ENCODE measurements at regions not wholly inside any gene's neighbourhood (a gene's known extent, or its start where the extent isn't known, plus 50 kb on each side); places are given as distances from the start of the nearest gene placed in this dataset.
"Not testable (repeated sequence)": the region's sequence is repeated elsewhere in the genome, so short reads cannot be mapped to it uniquely, and the experiment has no call there.

DNA sequence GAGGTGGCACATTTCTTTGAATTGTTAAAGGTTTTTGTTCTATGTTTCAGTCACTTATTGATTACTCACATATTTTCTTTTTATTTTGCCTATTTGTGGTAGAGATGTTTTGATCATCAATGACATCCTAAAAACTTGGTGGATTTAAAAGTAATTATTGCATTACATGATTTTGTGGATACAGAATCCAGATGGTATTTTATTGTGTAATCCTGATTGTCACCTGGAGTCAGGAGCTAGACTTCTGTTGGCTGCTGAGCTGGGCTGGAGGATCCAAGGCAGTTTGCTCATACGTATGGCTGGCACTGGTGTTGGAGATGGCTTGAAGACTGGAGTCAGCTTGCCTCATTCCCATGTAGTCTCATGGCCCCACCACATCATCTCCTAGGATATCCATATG lies 1009.6 kb upstream of the PCDH7 start:
- no peak for DNase-seq

DNA sequence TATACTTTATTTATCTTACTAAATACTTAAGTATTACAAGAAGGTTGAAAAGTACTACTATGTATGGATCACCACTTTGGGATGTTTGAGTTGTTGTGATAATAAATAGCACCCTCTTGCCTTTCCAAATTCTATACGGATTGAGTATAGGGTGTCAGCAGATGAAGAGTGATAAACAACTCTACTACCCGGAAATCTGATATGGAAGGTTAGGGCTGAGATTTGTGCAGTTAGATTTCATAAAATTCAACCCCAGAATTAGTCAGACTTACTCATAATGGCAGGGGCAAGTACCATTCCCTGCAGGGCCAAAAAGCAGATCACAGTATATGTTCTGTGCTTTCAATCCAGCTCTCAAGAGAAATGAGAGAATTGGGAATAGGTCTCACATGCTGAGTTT lies 1008.9 kb upstream of the PCDH7 start:
- no peak for DNase-seq

- DNase-seq: peak; percentile 23
These were observed 1002.7 kb upstream of the PCDH7 start for GRCh38 chr4:29717287-29718057.

GRCh38 chr4:29718136-29718535 lies 1002.0 kb upstream of the PCDH7 start:
- no peak for DNase-seq

GRCh38 chr4:29722253-29722652 lies 997.9 kb upstream of the PCDH7 start:
- DNase-seq: no peak

DNA sequence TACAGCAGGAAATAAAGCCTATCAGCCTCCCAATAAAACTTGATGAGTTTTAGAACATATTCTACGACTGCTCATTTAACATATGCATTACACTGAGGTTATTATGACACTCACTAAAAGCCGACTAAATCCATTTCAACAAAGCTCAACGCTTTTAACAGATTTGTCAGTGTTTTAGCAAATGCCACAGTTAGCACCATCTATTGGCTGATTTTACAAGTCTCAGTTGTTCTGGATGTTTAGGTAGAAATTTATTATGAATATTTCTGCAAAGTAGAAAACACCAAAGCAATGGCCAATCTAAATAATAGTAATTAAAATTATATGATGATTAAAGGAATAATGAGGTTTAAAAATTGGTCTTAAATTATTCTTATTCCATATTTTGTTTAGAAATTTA lies 993.2 kb upstream of the PCDH7 start:
- peak; percentile 5 for DNase-seq

DNA sequence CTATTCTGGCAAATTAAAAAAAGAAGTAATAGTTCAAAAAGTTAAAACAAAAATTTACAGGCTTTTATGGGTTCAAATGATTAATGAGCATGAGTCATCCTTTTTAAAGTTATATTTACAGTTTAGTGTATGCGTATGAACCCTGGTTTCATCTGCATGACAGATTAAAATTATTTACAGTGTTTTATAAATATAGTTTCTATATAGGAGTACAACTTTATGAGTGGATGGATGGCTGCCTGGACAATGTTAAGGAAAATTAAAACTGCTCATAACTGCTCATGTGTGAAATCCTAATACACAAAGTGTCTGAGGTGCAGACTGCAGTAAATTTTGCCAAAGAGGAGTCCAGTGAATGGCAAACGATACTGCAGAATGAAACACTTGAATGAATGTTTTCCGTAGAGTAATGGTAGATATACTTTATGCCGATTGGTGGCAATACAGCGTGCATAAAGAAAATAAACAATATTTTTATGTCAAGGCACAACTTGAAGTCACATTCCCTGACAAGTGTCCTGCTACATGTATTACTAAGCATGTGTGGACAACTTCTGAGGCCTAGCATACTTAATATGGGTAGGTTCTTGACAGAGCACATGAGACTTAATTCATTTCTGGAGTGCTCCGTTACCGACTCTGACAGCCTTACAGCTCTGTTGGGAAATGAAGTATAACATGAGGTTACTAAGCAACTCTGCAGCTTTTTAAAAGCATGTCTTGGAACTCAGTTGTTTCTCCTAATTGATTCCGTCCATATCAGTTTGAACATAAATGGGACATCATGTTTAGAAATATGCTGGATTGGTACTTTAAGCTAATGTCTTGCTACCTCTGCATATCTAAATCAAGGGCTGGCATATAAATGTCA lies 985.6 kb upstream of the PCDH7 start:
- no peak for DNase-seq

DNA sequence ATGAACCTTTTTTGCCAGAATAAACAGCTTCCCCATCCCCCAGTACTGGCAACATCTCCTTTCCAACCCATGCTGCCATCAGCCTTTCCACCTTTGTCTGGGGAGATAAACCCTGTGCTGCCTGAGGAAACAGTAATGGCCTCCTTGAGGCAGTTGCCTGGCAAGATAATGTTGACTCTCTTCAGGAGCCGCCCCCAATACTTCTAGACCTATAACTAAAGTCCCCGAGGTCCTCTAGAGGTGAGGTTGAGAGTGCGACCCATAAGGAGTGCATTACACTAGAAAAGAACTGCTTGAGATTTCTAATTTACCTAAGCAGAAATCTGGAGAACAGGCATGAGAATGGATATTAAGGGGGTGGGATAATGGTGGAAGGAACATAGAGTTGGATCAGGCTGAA lies 963.2 kb upstream of the PCDH7 start:
- DNase-seq: peak; percentile 19

DNA sequence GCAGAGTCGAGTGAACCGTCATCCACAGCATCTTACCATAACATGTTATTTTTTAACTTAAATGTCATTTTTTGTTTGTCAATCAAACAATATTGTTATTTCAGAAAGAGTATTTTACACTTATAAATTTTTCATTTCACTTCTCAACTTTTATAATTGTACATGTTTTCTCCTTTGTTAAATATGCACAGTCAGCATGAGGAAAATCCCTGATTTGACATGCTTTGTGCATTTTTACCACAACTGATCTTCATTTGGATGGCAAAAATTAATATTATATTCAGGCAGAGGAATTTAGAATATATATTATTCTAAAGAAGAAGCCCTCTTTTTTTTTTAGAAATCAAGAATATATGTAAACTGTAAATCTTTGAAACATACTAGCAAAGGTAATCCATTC lies 958.0 kb upstream of the PCDH7 start:
- no peak for DNase-seq

GRCh38 chr4:29770627-29771026 lies 949.5 kb upstream of the PCDH7 start:
- DNase-seq: no peak

- not testable (repeated sequence) for DNase-seq
These were observed 932.0 kb upstream of the PCDH7 start for GRCh38 chr4:29788123-29788522.

- peak; percentile 72 for DNase-seq
These were observed 914.9 kb upstream of the PCDH7 start for GRCh38 chr4:29805245-29805644.

GRCh38 chr4:29805916-29806480 lies 914.2 kb upstream of the PCDH7 start:
- no peak for DNase-seq

GRCh38 chr4:29817961-29818360 lies 902.2 kb upstream of the PCDH7 start:
- DNase-seq: no peak

DNA sequence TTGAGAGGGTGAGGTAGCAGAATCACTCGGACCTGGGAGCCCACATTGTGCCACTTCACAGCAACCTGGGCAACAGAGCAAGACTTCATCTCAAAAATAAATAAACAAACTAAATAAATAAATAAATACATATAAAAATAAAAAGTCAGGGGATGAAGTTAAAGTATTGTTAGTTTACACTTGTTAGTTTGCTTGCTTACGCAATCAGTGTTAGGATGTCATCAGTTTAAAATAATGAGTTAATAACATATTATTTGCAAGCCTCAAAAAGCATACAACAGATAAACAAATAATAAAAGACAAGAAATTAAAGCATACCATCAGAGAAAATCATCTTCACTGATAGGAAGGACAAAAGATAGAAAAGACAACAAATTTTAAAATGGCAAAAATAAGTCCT lies 891.1 kb upstream of the PCDH7 start:
- no peak for DNase-seq

- no peak for DNase-seq
These were observed 867.6 kb upstream of the PCDH7 start for GRCh38 chr4:29852537-29852936.

GRCh38 chr4:29853833-29854232 lies 866.3 kb upstream of the PCDH7 start:
- no peak for DNase-seq

GRCh38 chr4:29861307-29861706 lies 858.9 kb upstream of the PCDH7 start:
- DNase-seq: peak; percentile 46

DNA sequence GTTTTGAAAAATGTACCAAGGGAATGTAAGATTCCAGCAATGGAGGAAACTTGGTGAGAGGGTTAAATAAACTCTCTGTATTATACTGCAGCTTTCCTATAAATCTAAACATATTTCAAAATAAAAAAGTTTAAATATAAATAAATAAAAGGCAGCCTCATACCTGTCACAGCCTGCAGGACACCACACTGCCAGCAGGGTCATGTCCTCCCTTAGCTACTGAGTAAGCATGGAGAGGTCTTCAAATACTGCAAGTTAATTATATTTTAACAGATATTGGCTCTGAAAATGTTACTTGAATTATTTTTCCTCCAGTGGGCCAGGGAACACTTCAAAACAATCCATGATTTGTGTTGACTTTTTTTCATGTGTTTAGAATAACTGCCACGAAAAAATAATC lies 852.8 kb upstream of the PCDH7 start:
- no peak for DNase-seq

DNA sequence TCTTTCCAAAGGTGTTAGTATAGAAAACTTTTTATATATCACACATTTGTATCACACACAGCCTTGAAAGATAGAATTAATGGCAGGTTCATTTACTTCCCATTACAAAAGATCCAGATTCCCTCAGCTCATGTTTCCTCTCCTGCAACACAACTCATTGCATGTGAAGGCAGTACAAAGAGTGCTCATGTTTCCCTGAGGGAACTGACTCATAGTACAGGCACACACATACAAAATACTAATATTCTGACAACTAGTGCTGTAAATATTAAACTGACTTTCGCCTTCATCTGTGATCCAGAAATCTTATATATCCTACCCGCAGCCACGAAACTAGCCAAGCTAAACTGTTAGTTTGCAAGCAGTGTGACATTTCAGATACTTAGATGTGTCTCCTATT lies 819.8 kb upstream of the PCDH7 start:
- no peak for DNase-seq

- no peak for DNase-seq
These were observed 811.9 kb upstream of the PCDH7 start for GRCh38 chr4:29908276-29908675.

DNA sequence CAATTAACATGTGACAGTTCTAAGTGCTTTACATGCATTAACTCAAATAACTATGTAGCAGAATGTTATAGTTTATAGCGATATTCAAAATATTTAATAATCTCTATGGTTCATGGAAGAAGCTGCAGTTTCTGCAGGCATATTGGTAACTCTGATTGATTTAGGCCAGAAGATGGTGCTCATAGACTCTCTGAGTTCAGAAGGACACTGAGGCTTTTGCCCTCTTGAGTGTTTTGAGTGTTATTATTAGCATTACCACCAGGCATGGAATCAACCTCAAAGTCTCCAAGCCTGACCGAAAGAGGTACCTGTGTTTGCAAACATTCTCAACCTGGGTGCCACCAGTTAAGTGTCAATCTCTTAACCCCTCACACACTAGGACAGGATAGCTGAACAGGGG lies 792.3 kb upstream of the PCDH7 start:
- no peak for DNase-seq

GRCh38 chr4:29948451-29948850 lies 771.7 kb upstream of the PCDH7 start:
- DNase-seq: no peak

- DNase-seq: no peak
These were observed 771.3 kb upstream of the PCDH7 start for GRCh38 chr4:29948858-29949257.
